Activated CD4-positive, alpha-beta T cell treated with anti-CD3 and anti-CD28 coated beads for 1 hour (primary cell): ENCODE measurements at regions not wholly inside any gene's neighbourhood (a gene's known extent, or its start where the extent isn't known, plus 50 kb on each side); places are given as distances from the start of the nearest gene placed in this dataset.

Source experiments
- DNase-seq: peaks from one replicate; pipeline ENCODE4 v3.0.0-alpha.2; 2020

DNA sequence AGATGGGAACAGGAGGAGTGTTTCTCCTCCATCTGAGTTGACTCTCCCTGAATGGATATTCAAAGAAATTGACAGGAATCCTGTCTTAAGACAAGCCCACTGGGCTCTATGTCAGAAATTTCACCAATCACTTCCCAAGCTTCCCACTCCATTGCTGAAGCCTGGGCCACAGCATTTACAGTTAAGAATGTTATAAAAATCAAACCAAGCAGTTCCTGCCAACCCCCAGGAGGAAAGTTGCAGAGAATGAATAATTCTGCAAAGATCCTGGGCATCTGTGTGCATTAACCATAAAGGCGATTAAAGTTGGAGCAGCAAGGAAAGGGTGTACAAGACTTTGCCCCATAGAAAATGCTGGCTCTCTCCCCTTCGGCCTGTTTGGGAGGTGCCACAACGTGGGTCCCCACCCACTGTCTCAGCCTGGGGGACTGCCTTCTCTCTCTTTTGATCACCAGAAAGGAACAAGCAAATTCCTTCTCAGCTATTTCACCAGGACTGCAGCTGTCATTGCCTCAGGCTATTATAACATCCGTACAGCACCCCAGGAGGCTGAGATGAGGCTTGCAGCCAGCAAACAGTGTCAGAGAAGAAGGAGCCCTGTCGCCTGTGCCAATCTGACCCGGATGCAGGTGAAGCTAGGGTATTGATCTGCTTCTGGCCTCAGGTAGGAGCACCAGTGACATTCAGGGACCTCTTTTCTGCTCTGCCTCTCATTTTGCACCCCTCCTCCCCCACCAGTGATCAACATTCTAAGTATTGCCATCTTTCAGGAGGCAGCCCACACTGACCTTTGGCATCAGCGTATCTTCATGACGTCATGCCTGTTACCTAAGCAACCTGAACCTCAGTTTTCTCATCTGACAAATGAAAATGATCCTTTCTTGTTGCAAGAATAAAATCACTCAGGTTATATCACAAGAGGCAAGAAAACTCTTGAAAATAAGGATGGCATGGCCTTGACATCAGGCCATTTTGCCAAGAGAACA, 219.0 kb downstream of the SH3BP4 start:
- DNase-seq, result no peak

DNA sequence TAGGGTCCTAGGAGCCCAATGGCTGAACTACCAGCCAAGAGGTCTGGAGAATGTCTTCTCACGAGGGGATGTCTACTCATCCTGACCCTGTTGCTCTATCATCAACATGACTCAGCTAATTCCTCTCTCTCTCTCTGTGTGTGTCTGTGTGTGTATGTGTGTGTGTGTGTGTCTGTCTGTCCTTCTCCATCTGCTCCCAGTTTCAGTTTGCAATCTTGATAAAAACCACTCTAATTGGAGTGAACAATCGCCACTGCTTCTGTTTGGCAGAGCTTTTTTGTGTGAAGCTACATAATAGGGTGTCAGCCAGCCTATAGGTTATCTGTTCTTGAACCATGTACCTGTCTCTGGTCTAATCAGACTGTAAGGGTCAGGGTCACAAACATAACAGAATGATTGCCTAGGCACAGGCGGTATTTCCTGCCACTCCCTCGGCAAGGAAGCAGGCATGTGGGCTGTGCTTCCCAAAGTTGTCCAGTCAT, 219.8 kb downstream of the SH3BP4 start:
- no peak for DNase-seq

DNA sequence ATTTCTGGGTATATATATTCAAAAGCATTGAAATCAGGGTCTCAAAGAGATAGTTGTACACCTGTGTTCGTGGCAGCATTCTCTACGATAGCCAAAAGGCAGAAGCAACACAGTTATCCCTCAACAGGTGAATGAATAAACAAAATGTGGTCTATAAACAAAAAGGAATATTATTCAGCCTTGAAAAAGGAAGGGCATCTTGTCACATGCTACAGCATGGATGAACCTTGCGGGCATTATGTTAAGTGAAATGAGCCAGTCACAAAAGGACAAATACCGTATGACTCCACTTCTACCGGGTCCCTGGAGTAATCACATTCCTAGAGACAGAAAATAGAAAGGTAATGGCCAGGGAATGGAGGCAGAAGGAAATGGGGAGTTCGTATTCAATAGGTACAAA, 228.8 kb downstream of the SH3BP4 start:
- DNase-seq, result no peak

DNA sequence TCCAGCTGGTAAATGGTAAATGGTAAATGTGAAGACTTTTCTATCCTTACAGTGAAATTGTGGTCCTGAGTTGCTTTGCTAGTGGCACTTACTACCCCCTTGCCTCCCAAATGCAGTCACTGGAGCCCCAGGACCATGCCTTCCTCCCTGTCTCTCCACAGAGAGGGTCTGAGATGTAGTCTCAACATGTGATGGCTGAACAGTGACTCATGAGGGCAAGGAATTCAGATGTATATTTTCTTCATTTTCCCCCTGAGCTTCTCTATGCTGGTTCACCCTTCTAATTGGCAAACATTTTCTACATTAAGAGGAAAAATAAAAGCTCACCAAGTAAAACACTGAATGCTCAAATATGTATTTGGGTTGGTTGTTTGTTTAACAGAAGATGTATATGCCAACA, 232.0 kb downstream of the SH3BP4 start:
- no peak for DNase-seq

DNA sequence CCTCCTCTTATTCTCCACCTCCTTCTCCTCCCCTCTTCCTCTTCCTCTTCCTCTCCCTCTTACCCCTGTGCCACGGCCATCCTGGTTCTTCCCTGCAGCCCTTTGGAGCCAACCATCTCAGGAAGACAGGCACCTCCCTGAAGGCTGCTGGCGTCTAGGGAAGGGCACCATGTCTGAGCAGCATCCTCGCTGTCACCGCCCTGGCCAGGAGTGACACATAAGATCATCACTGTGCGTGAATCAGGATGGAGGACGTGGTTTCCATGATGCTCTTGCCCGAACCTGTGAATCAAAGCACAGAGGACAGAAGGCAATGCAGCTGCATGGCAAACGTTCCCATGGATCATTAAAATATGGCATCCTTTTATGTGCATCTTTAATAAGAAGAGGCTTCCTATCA, 236.0 kb downstream of the SH3BP4 start:
- no peak for DNase-seq

DNA sequence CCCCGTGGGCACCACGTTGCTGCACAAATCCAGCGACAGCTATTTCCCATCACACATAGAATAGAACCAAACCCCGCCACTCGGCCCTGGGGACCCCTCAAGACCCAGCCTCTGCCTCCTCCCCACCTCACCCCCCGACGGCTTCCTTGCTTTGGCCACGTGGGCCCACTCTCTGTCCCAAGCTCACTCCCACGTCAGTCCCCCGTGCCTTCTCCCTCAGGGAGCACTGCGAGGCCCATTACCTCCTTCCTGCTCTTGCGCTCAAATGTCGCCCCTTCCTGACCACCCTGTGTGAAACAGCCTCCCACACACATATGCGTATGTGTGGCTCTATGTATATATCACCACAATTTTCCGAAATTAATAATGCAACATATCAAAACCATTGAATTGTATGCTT, 239.7 kb downstream of the SH3BP4 start:
- no peak for DNase-seq

DNA sequence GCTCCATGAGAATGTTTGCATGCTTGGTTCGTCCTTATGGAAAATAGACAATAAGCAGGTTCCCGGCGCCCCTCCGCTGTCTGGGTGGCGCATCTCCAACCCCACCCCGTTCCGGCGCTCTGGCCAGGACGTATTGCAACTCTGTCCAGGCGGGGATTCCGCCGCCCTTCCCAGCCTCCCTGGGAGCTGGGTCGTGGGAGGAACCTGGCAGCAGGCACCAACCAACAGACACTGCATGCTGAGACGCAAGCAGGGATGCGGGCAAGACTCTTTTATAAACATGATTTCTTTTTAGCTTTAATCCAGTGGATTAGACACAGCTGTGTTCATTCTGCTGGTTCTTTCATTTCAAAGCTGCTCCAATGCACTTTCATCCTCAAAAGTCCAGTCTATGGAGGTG, 240.2 kb downstream of the SH3BP4 start:
- no peak for DNase-seq

DNA sequence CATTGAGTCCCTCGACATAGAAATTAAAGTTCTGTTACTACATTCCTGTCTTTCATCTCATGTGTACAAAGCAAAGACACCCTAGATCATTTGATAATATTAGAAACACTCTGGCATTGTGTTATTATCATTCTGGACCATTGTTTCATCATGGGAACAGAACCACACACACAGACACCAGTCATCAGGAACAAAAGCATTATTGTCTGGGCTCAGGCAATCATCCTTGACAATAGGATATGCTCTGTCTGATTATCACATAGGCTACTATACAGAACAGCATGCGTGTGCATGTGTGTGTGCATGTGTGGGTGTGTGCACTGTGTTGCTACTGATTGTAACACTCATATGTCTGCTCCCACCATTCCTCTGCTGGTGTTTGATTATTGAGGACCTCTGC, 242.5 kb downstream of the SH3BP4 start:
- no peak for DNase-seq

DNA sequence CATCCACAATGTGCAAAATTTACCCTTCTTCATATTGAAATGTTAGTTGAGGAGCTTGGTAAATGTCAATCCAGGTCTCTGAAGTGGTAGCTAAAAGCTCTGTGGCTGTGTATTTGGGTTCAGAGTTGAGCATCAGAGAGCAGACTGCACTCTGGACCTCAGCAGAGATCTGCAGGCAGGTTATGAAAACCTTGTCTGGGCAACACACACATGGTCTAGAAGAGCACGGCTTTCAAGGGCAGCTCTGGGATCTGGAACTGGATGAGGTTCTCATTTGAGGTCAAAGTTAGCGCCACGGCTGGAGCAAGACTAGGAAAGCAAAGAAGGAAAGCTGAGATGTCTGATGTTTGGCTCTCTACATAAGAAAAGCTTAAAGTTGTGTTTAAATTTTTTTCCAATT, 243.0 kb downstream of the SH3BP4 start:
- DNase-seq, result no peak

DNA sequence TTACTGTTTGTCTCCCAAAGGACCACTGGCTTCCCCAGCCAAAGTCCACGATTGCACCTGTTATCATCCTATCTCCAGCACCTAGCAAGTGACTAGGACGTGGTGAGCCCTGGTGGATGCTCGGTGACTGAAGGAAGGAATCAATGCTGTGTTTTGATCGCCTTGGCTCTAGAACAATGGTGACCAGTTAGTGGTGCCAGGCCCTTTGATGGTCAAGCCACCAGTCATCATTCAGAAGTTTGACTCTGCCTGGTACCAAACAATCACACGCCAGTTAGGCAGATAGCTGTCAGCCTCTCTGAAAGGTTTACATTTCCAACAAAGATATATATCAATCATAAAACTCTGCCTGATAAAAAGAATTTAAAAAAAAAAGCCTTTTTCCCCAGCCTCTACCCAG, 244.1 kb downstream of the SH3BP4 start:
- no peak for DNase-seq

DNA sequence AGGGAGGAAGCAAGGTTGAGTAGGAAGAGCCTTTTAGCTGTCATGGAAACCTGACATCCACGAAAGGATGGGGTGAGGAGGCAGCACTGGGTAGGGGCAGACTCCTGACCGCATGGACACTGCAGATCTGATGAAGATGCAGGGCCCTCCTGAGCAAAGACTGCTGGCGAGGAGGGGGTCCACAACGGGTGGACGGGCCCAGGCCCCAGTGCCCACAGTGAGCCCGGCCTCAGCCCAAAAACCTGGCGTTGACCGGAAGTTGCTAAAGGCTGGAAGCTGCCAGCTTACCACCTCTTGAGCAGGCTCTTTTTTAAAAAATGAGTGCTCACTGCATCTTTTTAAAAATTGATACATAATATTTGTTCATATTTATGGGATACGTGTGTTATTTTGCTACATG, 247.3 kb downstream of the SH3BP4 start:
- DNase-seq, result no peak

DNA sequence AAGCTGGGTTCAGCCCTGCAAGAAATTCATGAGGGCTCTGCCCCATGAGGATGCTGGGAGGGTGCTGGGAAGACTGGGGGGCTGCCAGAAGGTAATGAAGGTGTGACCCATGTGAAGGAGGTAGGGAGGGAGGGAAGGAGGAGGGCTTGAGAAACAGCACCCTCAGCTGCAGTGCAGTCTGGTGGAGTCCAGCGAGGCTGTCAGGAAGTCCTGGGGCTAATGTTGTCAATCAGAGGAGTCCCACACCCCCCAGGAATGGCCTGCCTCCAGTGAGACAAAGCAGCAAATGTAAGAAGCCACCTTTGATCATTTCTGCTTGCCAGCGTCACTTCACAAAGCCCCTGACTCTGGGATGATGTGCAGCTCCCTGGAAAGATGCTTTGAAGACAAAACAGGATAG, 248.4 kb downstream of the SH3BP4 start:
- DNase-seq, result no peak

DNA sequence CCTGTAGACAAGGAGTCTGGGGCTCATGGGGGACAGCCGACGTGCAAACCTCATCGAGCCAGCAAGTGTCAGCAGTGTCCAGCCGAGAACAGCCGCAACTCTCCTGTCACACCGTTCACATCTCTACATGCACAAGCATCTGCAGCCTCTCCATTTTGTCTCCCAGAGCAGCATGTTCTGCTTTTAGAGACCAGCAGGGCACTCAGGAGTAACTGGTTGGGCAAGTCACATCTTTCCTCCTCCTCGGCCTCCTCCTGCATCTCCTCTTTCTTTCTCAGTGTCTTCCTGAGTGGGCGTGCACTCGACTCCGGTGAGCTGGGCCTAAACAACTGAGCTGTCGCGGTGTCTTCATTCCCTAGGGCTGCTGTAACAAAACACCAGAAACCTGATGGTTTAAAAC, 249.9 kb downstream of the SH3BP4 start:
- DNase-seq, result no peak

DNA sequence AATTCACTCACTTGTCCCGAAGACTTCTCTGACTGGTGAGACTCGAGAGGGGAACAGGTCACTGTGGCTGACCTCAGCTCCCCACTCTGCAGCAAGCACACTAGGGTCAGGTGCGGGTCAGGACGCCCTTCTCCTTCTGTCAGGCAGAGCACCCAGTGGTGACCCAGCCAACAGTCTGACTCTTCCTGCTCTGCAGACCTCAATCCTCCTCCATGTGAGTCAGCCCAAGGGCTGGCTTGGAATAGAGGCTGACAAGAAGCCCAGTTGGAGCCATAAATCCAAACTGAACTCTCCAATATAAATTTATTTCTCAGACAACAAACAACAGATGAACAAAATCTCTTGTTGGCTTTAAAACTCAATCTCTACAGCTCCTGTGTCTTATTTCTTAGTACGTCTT, 253.1 kb downstream of the SH3BP4 start:
- DNase-seq, result no peak

DNA sequence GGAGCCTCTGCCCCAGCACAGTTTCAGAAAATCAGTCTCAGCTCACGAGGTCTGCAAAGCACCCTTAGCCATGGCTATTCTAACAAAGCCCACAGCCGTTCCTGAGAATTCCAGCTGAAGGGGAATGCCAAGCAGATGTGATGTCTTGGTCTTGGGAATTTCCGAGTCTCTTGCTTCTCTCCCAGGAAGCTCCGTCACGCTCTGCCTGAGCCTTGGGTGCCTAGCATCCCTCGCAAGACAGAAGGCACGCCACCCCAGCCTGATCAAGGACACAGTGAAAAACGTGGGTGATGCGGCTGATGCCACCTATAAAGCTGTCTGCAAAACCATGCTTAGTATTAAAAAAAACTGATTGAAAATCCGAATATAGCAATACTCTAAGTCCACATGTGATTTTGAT, 254.6 kb downstream of the SH3BP4 start:
- DNase-seq, result no peak

DNA sequence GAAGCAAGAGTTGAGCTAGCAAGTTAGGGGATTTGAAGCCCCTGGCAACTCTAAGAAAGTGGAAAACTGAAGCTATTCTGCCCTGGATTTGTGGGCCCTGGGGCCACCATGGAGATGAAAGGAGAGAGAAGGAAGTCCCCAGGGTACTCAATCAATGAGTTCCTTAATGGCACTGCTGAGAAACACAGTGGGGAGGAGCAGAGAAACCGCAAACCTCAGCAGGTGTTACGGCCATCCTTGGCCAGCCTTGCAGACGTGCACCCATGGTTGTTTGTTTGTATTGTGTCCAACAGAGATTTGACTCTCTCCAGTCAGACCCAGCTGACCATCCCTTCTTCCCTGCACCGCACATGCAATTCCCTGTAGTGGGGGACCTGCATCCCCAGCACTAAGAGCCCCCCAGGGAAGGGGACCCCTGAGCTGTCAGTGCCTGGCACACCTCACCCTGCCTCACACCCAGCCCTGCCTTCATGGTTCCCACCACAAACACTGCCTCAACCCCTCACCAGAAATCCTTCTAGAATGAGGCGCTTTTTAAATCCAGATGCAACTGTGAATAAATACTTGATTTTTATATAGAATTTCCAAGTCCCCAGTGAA, 255.3 kb downstream of the SH3BP4 start:
- DNase-seq, result no peak

DNA sequence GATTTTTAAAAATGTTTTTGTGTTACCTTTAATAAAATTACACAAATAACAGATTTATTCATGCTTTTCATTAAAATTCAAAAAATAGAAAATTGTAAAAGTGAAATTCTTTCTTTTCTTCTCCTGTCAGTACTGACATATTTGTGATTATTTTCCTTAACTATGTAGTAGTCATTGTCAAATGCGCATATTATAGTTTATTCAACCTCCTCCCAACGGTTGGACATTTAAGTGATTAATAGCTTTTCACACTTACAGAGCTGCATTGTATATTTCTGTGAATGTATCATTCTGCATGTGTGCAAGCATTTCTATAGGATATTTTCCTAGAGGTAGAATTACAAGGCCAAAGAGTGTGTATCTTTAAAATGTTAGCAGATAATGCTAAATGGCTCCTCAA, 259.2 kb downstream of the SH3BP4 start:
- DNase-seq, result no peak

DNA sequence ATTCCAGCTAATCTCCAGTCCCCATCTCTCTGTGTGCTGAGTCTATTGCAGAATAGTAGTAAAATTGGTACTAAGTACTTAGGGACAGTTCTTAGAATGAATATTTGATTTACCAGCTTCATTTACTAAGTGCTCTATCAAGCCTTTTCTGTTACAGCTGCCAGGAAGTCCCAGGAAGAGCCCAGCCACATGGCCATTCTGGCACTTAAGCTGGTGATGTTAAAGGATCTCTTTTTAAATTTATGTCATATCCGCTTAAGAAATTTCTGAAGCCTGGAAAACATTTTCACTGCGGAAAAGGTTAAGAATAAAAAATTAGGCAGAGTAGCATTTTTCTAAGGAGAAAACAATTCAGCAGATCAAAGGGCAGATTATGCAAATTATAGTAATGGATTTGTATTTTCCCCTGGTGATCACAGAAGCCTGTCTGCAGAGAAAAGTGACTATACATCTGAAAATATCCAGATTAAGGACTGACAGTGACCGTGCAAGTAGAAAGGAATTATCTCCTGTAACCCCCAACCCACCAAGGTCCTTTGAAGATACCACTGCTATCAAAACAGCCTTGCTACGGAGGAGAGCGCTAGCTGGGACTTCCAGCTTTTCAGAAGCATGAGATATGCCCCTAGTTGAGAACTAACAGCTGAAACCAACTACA, 260.8 kb downstream of the SH3BP4 start:
- DNase-seq, result no peak

DNA sequence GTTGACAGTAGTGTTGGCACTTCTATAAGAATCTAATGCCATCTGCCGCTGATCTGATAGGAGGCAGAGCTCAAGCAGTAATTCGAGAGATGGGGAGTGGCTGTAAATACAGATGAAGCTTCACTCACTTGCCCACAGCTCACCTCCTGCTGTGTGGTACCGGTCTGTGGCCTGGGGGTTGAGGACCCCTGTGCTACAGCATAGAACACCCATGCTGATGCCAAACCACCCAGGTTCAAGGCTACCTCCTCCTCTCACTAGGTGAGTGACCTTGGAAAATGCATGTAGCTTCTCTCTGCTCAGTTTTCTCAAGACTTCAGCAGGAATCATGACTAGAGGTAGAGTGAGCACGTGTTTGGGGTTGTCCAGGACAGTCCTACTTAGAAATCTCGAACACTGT, 263.4 kb downstream of the SH3BP4 start:
- no peak for DNase-seq

DNA sequence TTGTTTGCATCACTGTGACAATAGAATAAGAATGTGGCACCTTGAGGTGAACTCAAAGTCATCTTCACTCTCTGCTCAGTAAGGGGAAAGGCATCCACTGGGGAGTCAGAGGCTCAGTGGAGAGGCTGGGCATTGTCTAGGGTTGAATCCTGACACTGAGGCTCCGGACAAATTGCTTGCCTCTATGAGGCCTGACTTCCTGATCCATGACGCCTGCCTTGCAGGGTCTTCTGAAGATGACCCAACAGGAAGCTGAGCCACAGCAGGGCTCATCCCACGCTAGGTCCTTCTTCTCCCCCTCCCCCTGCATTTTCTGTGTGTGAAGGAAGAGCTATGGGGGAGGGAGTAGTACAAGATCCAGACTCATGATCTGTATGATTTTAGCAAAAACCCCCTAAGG, 265.1 kb downstream of the SH3BP4 start:
- DNase-seq, result no peak

DNA sequence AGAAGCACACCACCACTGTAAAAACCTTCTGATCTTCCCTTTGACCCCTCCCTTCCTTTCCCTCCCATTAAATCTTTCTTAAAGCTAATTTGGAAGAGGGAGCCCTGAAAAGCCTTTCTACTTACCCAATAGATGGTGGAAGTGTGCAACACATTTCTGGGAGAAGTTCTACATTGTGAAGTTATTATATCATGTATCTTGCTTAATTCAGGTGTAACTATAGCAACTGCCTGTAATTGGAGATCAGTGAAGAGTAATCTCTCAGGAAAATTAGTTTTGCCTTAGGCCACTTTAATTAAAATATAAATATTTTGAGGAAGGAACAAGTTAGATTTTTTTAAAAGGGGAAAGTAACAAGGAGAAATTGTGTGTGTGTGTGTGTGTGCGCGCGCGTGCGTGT, 266.0 kb downstream of the SH3BP4 start:
- no peak for DNase-seq

DNA sequence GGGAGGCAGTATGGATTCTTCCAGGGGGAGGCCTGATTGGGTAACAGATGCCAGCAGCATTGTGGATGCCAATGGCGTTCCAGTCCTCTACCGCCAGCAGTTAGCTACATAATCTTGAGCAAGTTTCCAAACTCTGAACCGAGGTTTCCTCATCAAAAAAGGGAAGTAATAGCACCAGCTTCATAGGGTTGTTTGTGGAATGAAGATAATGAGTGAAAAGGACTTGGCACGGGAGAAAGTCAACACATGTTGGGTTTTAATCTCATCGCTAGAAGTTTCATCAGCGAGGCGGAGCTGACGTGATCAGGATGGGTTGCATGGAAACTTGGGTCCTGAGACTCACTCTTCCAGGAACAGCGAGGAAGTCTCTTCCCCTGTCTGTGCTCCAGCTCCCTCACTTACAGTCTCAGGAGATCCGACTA, 266.7 kb downstream of the SH3BP4 start:
- no peak for DNase-seq

DNA sequence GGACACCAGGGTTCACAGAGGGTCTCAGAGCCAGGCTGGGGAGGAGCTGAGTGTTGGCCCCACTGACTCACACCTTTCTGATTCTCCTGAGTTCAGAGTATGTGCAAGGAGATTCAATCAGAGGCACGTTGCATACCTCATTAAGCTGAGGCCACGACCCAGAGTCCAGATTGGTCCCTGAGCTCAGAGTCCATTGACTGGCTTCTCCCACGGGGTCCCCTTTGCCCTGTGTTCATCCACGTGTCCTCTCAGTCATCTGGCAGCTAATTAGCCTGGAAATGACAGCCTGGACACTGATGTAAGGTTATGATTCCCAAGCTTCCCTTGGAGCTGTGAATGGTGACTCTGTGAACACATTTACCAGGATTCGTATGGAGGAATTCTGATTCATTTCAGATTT, 267.2 kb downstream of the SH3BP4 start:
- no peak for DNase-seq

DNA sequence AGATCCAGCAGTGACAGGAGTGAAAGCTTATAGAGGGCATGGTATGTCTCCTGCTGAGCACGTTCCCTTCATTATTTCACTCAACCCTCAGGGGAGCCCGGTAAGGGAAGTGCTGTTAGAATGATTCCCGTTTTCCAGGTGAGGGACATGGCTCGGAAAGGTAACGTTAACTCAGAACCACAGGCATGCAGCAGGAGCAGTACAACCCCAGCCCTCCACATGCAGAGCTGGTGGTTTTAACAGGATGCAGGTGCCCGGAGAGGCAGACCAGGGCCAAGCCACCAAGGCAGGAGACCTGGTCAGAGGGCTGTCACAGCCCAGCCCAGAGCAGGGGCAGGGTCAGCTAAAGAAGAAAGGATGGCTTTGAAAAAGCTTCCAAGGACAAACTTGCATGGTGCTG, 268.5 kb downstream of the SH3BP4 start:
- DNase-seq, result no peak
